GM21529 (cell line): ENCODE measurements at regions not wholly inside any gene's neighbourhood (a gene's known extent, or its start where the extent isn't known, plus 50 kb on each side); places are given as distances from the start of the nearest gene placed in this dataset.
"Not testable (repeated sequence)": the region's sequence is repeated elsewhere in the genome, so short reads cannot be mapped to it uniquely, and the experiment has no call there.

Source experiments
- ATAC-seq: cut with Tn5 transposase; IDR thresholded peaks from one replicate; pipeline ENCODE4 v1.9.1; 2021; ENCODE audit not compliant: unreplicated experiment

- no peak for ATAC-seq
Measured at GRCh38 chr2:226487573-226487972, 312.0 kb downstream of the IRS1 start.

- ATAC-seq = no peak
Measured at GRCh38 chr2:226483745-226484619, 315.6 kb downstream of the IRS1 start.

- no peak for ATAC-seq
Measured at GRCh38 chr2:226483143-226483542, 316.5 kb downstream of the IRS1 start.

GRCh38 chr2:226478109-226478809 lies 321.4 kb downstream of the IRS1 start:
- no peak for ATAC-seq

- no peak for ATAC-seq
Measured at GRCh38 chr2:226477221-226478108, 322.2 kb downstream of the IRS1 start.

- no peak for ATAC-seq
Measured at GRCh38 chr2:226475650-226476049, 324.0 kb downstream of the IRS1 start.

- ATAC-seq = no peak
Measured at GRCh38 chr2:226474131-226474530, 325.5 kb downstream of the IRS1 start.

- ATAC-seq = no peak
Measured at GRCh38 chr2:226471987-226472470, 327.6 kb downstream of the IRS1 start.

GRCh38 chr2:226467633-226468032 lies 332.0 kb downstream of the IRS1 start:
- ATAC-seq = no peak

GRCh38 chr2:226467221-226467620 lies 332.4 kb downstream of the IRS1 start:
- ATAC-seq = no peak

- no peak for ATAC-seq
Measured at GRCh38 chr2:226466589-226466988, 333.0 kb downstream of the IRS1 start.

GRCh38 chr2:226466124-226466523 lies 333.5 kb downstream of the IRS1 start:
- no peak for ATAC-seq

- no peak for ATAC-seq
Measured at GRCh38 chr2:226464380-226464779, 335.2 kb downstream of the IRS1 start.

- ATAC-seq = no peak
Measured at GRCh38 chr2:226463154-226463553, 336.5 kb downstream of the IRS1 start.

GRCh38 chr2:226461981-226462380 lies 337.6 kb downstream of the IRS1 start:
- no peak for ATAC-seq

GRCh38 chr2:226456144-226456543 lies 343.5 kb downstream of the IRS1 start:
- not testable (repeated sequence) for ATAC-seq

- ATAC-seq = no peak
Measured at GRCh38 chr2:226452768-226453167, 346.9 kb downstream of the IRS1 start.

GRCh38 chr2:226451486-226451885 lies 348.1 kb downstream of the IRS1 start:
- ATAC-seq = no peak

- no peak for ATAC-seq
Measured at GRCh38 chr2:226450141-226450540, 349.5 kb downstream of the IRS1 start.

GRCh38 chr2:226447338-226448300 lies 352.0 kb downstream of the IRS1 start:
- ATAC-seq = no peak
